Right cardiac atrium (tissue), 5 donors: ENCODE measurements at regions not wholly inside any gene's neighbourhood (a gene's known extent, or its start where the extent isn't known, plus 50 kb on each side); places are given as distances from the start of the nearest gene placed in this dataset.
"Not testable (repeated sequence)": the region's sequence is repeated elsewhere in the genome, so short reads cannot be mapped to it uniquely, and the experiment has no call there.

Experiments
- ATAC-seq, 2 donors: fragments of 200-7000 bp; cut with Tn5 transposase; one replicate each; pipeline versions ENCODE4 v1.8.0 to v1.9.1; 2020; ENCODE audit warnings: moderate library complexity in 2 of 2, mild to moderate bottlenecking in 1 of 2
- DNase-seq, 3 donors: peaks; one replicate each; pipeline ENCODE4 v3.0.0-alpha.2; 2020
- H3K27ac ChIP-seq: one replicate; pipeline ENCODE4 v1.5.1; 2013; ENCODE audit warnings: mild to moderate bottlenecking, low read length, control low read depth, moderate library complexity
- H3K27me3 ChIP-seq: one replicate; pipeline ENCODE4 v1.6.1; 2013; ENCODE audit not compliant: control insufficient read depth, insufficient read depth
- H3K4me1 ChIP-seq: one replicate; pipeline ENCODE4 v1.6.1; 2013; ENCODE audit warnings: low read length; ENCODE audit not compliant: control insufficient read depth, insufficient read depth
- H3K4me3 ChIP-seq: one replicate; pipeline ENCODE4 v1.5.1; 2013; ENCODE audit warnings: low read length, control low read depth
- H3K9me3 ChIP-seq: one replicate; pipeline ENCODE4 v1.6.1; 2013; ENCODE audit warnings: low read length; ENCODE audit not compliant: control insufficient read depth
- WGBS: extraction: QIAGEN DNeasy Blood & Tissue Kit; methylation state at CpG from one replicate; pipeline ENCODE4 v1.1.7; 2013; 5-methylcytosine and 5-hydroxymethylcytosine counted together
- intact Hi-C, 4 donors: fragments of 100-400 bp; cut with DNase I; formaldehyde crosslinking; loops; one replicate each; pipeline versions ENCODE4 v1.11.0 to v1.14.0; 2022 to 2023
- donor health status: healthy with polysubstance abuse.
- donor health status: DM: no; HTN: yes; CAD: no.
- donor health status: DM: no; HTN: no; CAD: no.
- donor health status: DM: no; HTN: yes; CAD: no; lungs with severe emphysema.
- donor health status: DM: yes; HTN: yes; CAD: no.

- DNase-seq: no peak
- H3K27me3 ChIP-seq: no peaks in the 10 kb centered on the region
- no peaks in the 10 kb centered on the region for H3K4me1 ChIP-seq
- no peak for ATAC-seq
- no peak overlapping the region for H3K4me3 ChIP-seq
- H3K27ac ChIP-seq: no peak overlapping the region
- 91% methylated on average over 1 of the region's 1 CpG for WGBS
- intact Hi-C loops: no loop called here
- H3K9me3 ChIP-seq: no peaks in the 10 kb centered on the region
Measured at GRCh38 chr5:135158314-135158697, 124.3 kb upstream of the PITX1 start.

- intact Hi-C loops: no loop called here
- Histone ChIP-seq H3K27ac (no peak overlapping the region), H3K4me3 (no peak overlapping the region), H3K27me3 (no peaks in the 10 kb centered on the region), H3K9me3 (no peaks in the 10 kb centered on the region), H3K4me1 (no peaks in the 10 kb centered on the region)
- WGBS: 91% methylated on average over 6 of the region's 6 CpGs
- ATAC-seq (no peak), DNase-seq (no peak)
Measured at GRCh38 chr5:135157421-135158313, 123.6 kb upstream of the PITX1 start.

- intact Hi-C loops: no loop called here
- no peak for DNase-seq
- H3K4me1 ChIP-seq: no peaks in the 10 kb centered on the region
- H3K4me3 ChIP-seq: no peak overlapping the region
- ATAC-seq: no peak
- H3K27ac ChIP-seq: no peak overlapping the region
- H3K9me3 ChIP-seq: no peaks in the 10 kb centered on the region
- 71% methylated on average over 11 of the region's 11 CpGs for WGBS
- no peaks in the 10 kb centered on the region for H3K27me3 ChIP-seq
Measured at GRCh38 chr5:135156715-135157404, 122.8 kb upstream of the PITX1 start.

GRCh38 chr5:135156337-135156714 is 122.3 kb upstream of the PITX1 start:
- DNase-seq (no peak), ATAC-seq (no peak)
- Histone ChIP-seq H3K4me3 (no peak overlapping the region), H3K4me1 (no peaks in the 10 kb centered on the region), H3K27ac (no peak overlapping the region), H3K27me3 (no peaks in the 10 kb centered on the region), H3K9me3 (no peaks in the 10 kb centered on the region)
- 84% methylated on average over 6 of the region's 6 CpGs for WGBS
- intact Hi-C loops: no loop called here

GRCh38 chr5:135155616-135156214 is 121.7 kb upstream of the PITX1 start:
- intact Hi-C loops: no loop called here
- DNase-seq: no peak

GRCh38 chr5:135154961-135155360 is 120.9 kb upstream of the PITX1 start:
- no peaks in the 10 kb centered on the region for H3K9me3 ChIP-seq
- intact Hi-C loops: no loop called here
- ATAC-seq (no peak), DNase-seq (no peak)
- H3K27me3 ChIP-seq: no peaks in the 10 kb centered on the region
- no peaks in the 10 kb centered on the region for H3K4me1 ChIP-seq
- WGBS: 89% methylated on average over 7 of the region's 7 CpGs
- H3K4me3 ChIP-seq: no peak overlapping the region
- no peak overlapping the region for H3K27ac ChIP-seq

More at GRCh38 chr5:135155616-135156214, 121.7 kb upstream of the PITX1 start:
- Histone ChIP-seq H3K27ac (no peak overlapping the region), H3K4me1 (no peaks in the 10 kb centered on the region), H3K9me3 (no peaks in the 10 kb centered on the region), H3K4me3 (no peak overlapping the region), H3K27me3 (no peaks in the 10 kb centered on the region)
- 78% methylated on average over 4 of the region's 4 CpGs for WGBS
- ATAC-seq: no peak

- Histone ChIP-seq H3K27ac (no peak overlapping the region), H3K27me3 (no peaks in the 10 kb centered on the region), H3K4me1 (no peaks in the 10 kb centered on the region), H3K9me3 (no peaks in the 10 kb centered on the region), H3K4me3 (no peak overlapping the region)
- DNase-seq (no peak), ATAC-seq (no peak)
- 85% methylated on average over 8 of the region's 8 CpGs for WGBS
- intact Hi-C loops: no loop called here
Measured at GRCh38 chr5:135154197-135154596, 120.2 kb upstream of the PITX1 start.

- H3K27me3 ChIP-seq: no peaks in the 10 kb centered on the region
- H3K9me3 ChIP-seq: no peaks in the 10 kb centered on the region
- ATAC-seq: no peak
- no peak overlapping the region for H3K27ac ChIP-seq
- 60% methylated on average over 3 of the region's 3 CpGs for WGBS
- no peak overlapping the region for H3K4me3 ChIP-seq
- intact Hi-C loops: no loop called here
- no peak for DNase-seq
- H3K4me1 ChIP-seq: no peaks in the 10 kb centered on the region
Measured at GRCh38 chr5:135153661-135154060, 119.6 kb upstream of the PITX1 start.

- H3K27me3 ChIP-seq: no peaks in the 10 kb centered on the region
- H3K4me1 ChIP-seq: no peaks in the 10 kb centered on the region
- intact Hi-C loops: no loop called here
- WGBS: 77% methylated on average over 4 of the region's 4 CpGs
- H3K4me3 ChIP-seq: no peak overlapping the region
- ATAC-seq (no peak), DNase-seq (no peak)
- no peaks in the 10 kb centered on the region for H3K9me3 ChIP-seq
- no peak overlapping the region for H3K27ac ChIP-seq
Measured at GRCh38 chr5:135153259-135153658, 119.2 kb upstream of the PITX1 start.

GRCh38 chr5:135151660-135152059 is 117.6 kb upstream of the PITX1 start:
- ATAC-seq, H3K27ac ChIP-seq, intact Hi-C loops, DNase-seq, H3K27me3 ChIP-seq, H3K9me3 ChIP-seq, H3K4me3 ChIP-seq, H3K4me1 ChIP-seq: not testable (repeated sequence)
- WGBS: 92% methylated on average over 2 of the region's 3 CpGs

GRCh38 chr5:135151256-135151655 is 117.2 kb upstream of the PITX1 start:
- 80% methylated on average over 5 of the region's 5 CpGs for WGBS
- no peak for ATAC-seq
- DNase-seq: no peak

More at GRCh38 chr5:135151256-135151655, 117.2 kb upstream of the PITX1 start:
- H3K27me3 ChIP-seq: no peaks in the 10 kb centered on the region
- intact Hi-C loops: no loop called here
- no peak overlapping the region for H3K4me3 ChIP-seq
- no peak overlapping the region for H3K27ac ChIP-seq
- no peaks in the 10 kb centered on the region for H3K9me3 ChIP-seq
- H3K4me1 ChIP-seq: no peaks in the 10 kb centered on the region
